GM23338 (cell line): ENCODE measurements at regions not wholly inside any gene's neighbourhood (a gene's known extent, or its start where the extent isn't known, plus 50 kb on each side); places are given as distances from the start of the nearest gene placed in this dataset.

Source experiments
- ATAC-seq: fragments of 200-7000 bp; cut with Tn5 transposase; 3 replicates; pipeline ENCODE4 v1.9.1; 2020
- DNase-seq: peaks from one replicate; pipeline ENCODE4 v3.0.0-alpha.2; 2015; ENCODE audit warnings: low spot score
- H2AFZ ChIP-seq: fragments of 200-600 bp; sonication (generic); 2 replicates; pipeline ENCODE4 v1.8.0; 2016; ENCODE audit warnings: antibody characterized with exemption, mild to moderate bottlenecking, moderate library complexity
- H3F3A ChIP-seq: fragments of 200-600 bp; sonication (generic); replicated peaks from 2 replicates; pipeline ENCODE4 v1.8.0; 2017; ENCODE audit warnings: antibody characterized with exemption, mixed run types, low read depth
- H3K27ac ChIP-seq: fragments of 200-600 bp; sonication (generic); 2 replicates; pipeline ENCODE4 v1.6.1; 2016; ENCODE audit warnings: low read depth
- H3K27me3 ChIP-seq: fragments of 200-600 bp; sonication (generic); 2 replicates; pipeline ENCODE4 v1.8.0; 2016; ENCODE audit warnings: mild to moderate bottlenecking, mixed run types, moderate library complexity; ENCODE audit not compliant: insufficient read depth
- H3K36me3 ChIP-seq: fragments of 200-600 bp; sonication (generic); 2 replicates; pipeline ENCODE4 v1.8.0; 2016; ENCODE audit warnings: mild to moderate bottlenecking; ENCODE audit not compliant: insufficient read depth
- H3K4me1 ChIP-seq: fragments of 200-600 bp; sonication (generic); 2 replicates; pipeline ENCODE4 v1.8.0; 2016; ENCODE audit warnings: mild to moderate bottlenecking, moderate library complexity; ENCODE audit not compliant: insufficient read depth
- H3K4me2 ChIP-seq: fragments of 200-600 bp; sonication (generic); 2 replicates; pipeline ENCODE4 v1.7.1; 2017; ENCODE audit warnings: mixed run types
- H3K4me3 ChIP-seq: fragments of 200-600 bp; sonication (generic); 2 replicates; pipeline ENCODE4 v1.6.1; 2016; ENCODE audit warnings: mixed run types
- H3K79me2 ChIP-seq: fragments of 200-600 bp; sonication (generic); replicated peaks from 2 replicates; pipeline ENCODE4 v1.8.0; 2017; ENCODE audit warnings: mild to moderate bottlenecking; ENCODE audit not compliant: insufficient read depth
- H3K9me2 ChIP-seq: fragments of 200-600 bp; sonication (generic); 2 replicates; pipeline ENCODE4 v1.8.0; 2017; ENCODE audit not compliant: insufficient read depth
- H4K20me1 ChIP-seq: fragments of 200-600 bp; sonication (generic); replicated peaks from 2 replicates; pipeline ENCODE4 v1.8.0; 2017; ENCODE audit warnings: mild to moderate bottlenecking; ENCODE audit not compliant: insufficient read depth
- H3K27ac Mint-ChIP-seq: 2 replicates; pipeline ENCODE4 v1.8.0; 2020; ENCODE audit warnings: inconsistent platforms, mild to moderate bottlenecking, moderate library complexity, mixed read lengths
- H3K27me3 Mint-ChIP-seq: 3 replicates; pipeline ENCODE4 v1.8.0; 2022; ENCODE audit warnings: low read depth, mild to moderate bottlenecking, moderate library complexity, mixed read lengths, inconsistent platforms; ENCODE audit not compliant: insufficient read depth, poor library complexity
- H3K36me3 Mint-ChIP-seq: 3 replicates; pipeline ENCODE4 v1.8.0; 2021; ENCODE audit warnings: low read depth, mild to moderate bottlenecking, inconsistent platforms, moderate library complexity, mixed read lengths
- H3K4me1 Mint-ChIP-seq: 3 replicates; pipeline ENCODE4 v1.8.0; 2020; ENCODE audit warnings: mild to moderate bottlenecking, inconsistent platforms, mixed read lengths
- H3K4me3 Mint-ChIP-seq: 3 replicates; pipeline ENCODE4 v1.8.0; 2021; ENCODE audit warnings: moderate library complexity, mild to moderate bottlenecking, inconsistent platforms, mixed read lengths
- H3K9me3 Mint-ChIP-seq: 3 replicates; pipeline ENCODE4 v1.8.0; 2020; ENCODE audit warnings: moderate library complexity, mild to moderate bottlenecking, inconsistent platforms, mixed read lengths
- CTCF ChIP-seq, 2 experiments: fragments of 200-600 bp in 1 of 2; sonication (generic) in 1 of 2; conservative IDR thresholded peaks; 2 replicates each; pipeline versions ENCODE4 v1.5.1 to v1.6.1; 2016 to 2017; ENCODE audit warnings: antibody characterized with exemption in 2 of 2, low read depth in 2 of 2, mild to moderate bottlenecking in 2 of 2, moderate library complexity in 1 of 2
- EZH2 ChIP-seq: fragments of 200-600 bp; sonication (generic); IDR thresholded peaks from one replicate; pipeline ENCODE4 v1.8.0; 2017; ENCODE audit warnings: antibody characterized with exemption, mild to moderate bottlenecking, low read depth; ENCODE audit not compliant: unreplicated experiment
- EZH2phosphoT487 ChIP-seq: fragments of 200-600 bp; sonication (generic); IDR thresholded peaks from one replicate; pipeline ENCODE4 v1.8.1; 2018; ENCODE audit warnings: antibody characterized with exemption; ENCODE audit not compliant: unreplicated experiment
- NANOG ChIP-seq: IDR thresholded peaks from 2 replicates; pipeline ENCODE4 v1.6.1; 2016; ENCODE audit warnings: antibody characterized with exemption, borderline replicate concordance
- REST ChIP-seq: IDR thresholded peaks from one replicate; pipeline ENCODE4 v1.6.1; 2018; ENCODE audit warnings: antibody characterized with exemption; ENCODE audit not compliant: unreplicated experiment
- STAT1 ChIP-seq: IDR thresholded peaks from one replicate; pipeline ENCODE4 v1.6.1; 2016; ENCODE audit warnings: antibody characterized with exemption; ENCODE audit not compliant: unreplicated experiment
- ZNF114 ChIP-seq: fragments of 250-450 bp; sonication (Bioruptor Pico); IDR thresholded peaks from 2 replicates; pipeline ENCODE4 v1.5.0; 2020; ENCODE audit warnings: mild to moderate bottlenecking, moderate library complexity
- ZNF331 ChIP-seq: fragments of 250-450 bp; sonication (Bioruptor Pico); IDR thresholded peaks from 2 replicates; pipeline ENCODE4 v1.5.0; 2020; ENCODE audit warnings: low read depth, mild to moderate bottlenecking, moderate library complexity
- ZNF462 ChIP-seq: fragments of 250-450 bp; sonication (Bioruptor Pico); IDR thresholded peaks from 2 replicates; pipeline ENCODE4 v1.5.0; 2020; ENCODE audit warnings: mild to moderate bottlenecking, moderate library complexity

GRCh38 chr7:70994176-70994575 lies 137.8 kb upstream of the GALNT17 start (continued):
- TF ChIP-seq EZH2: no peak

GRCh38 chr7:70997261-70997660 lies 134.7 kb upstream of the GALNT17 start:
- Histone ChIP-seq H3K4me2 (no peak overlapping the region), H3K9me2 (0 out of 2 replicates have a peak, but pooled peaks cover 17% of the 10 kb centered on the region), H2AFZ (no peak overlapping the region), H3K4me1 (peaks cover 7% of the 10 kb centered on the region; the same call in 1 of the 2 replicates), H3K27ac (no peak overlapping the region), H4K20me1 (no peaks in the 10 kb centered on the region), H3K79me2 (no peaks in the 10 kb centered on the region), H3F3A (no peaks in the 10 kb centered on the region), H3K36me3 (no peaks in the 10 kb centered on the region), H3K4me3 (no peak overlapping the region), H3K27me3 (no peaks in the 10 kb centered on the region)
- H3K36me3 Mint-ChIP-seq: peaks cover 8% of the 10 kb centered on the region; the same call in 2 of the 3 replicates
- DNase-seq: no peak
- H3K4me1 Mint-ChIP-seq: peaks cover 3% of the 10 kb centered on the region; the same call in 1 of the 3 replicates
- TF ChIP-seq CTCF (conservative IDR thresholded peaks at IDR 0.05; ENCODE audit: low read depth in 2 of 2): no peak
- no peak for TF ChIP-seq ZNF462 (CRISPR knock-in tag)
- no peak for TF ChIP-seq NANOG
- TF ChIP-seq ZNF331 (CRISPR knock-in tag): no peak
- no peak for TF ChIP-seq EZH2
- TF ChIP-seq ZNF114 (CRISPR knock-in tag): no peak
- no peak for TF ChIP-seq EZH2phosphoT487
- no peak for TF ChIP-seq REST
- TF ChIP-seq STAT1: no peak
- H3K27ac Mint-ChIP-seq: no peak overlapping the region
- H3K27me3 Mint-ChIP-seq: peaks cover 3% of the 10 kb centered on the region
- no peak overlapping the region for H3K4me3 Mint-ChIP-seq
- peaks cover 7% of the 10 kb centered on the region for H3K9me3 Mint-ChIP-seq
- no peak for ATAC-seq
